ENCODE measurements at regions not wholly inside any gene's neighbourhood (a gene's known extent, or its start where the extent isn't known, plus 50 kb on each side); places are given as distances from the start of the nearest gene placed in this dataset.

GRCh38 chr2:21730141-21730540 is 606.4 kb downstream of the TDRD15 start:
- TF ChIP-seq CTCF (IDR thresholded peaks at IDR 0.05) (no peak), POLR2A (IDR thresholded peaks at IDR 0.05) (no peak)

All from ovary (tissue), 3 donors.